ENCODE measurements at regions not wholly inside any gene's neighbourhood (a gene's known extent, or its start where the extent isn't known, plus 50 kb on each side); places are given as distances from the start of the nearest gene placed in this dataset.

GRCh38 chr14:104385531-104386101 lies 193.9 kb upstream of the C14orf180 start:
- TF ChIP-seq ARNT (IDR thresholded peaks at IDR 0.05) (no peak), SP1 (IDR thresholded peaks at IDR 0.05) (no peak), FOXM1 (IDR thresholded peaks at IDR 0.05; ENCODE audit: borderline replicate concordance) (no peak), SUZ12 (IDR thresholded peaks at IDR 0.05) (no peak), HDGF (IDR thresholded peaks at IDR 0.05; ENCODE audit: borderline replicate concordance) (no peak), BHLHE40 (IDR thresholded peaks at IDR 0.05; ENCODE audit: borderline replicate concordance) (no peak), CTBP1 (IDR thresholded peaks at IDR 0.05; ENCODE audit: borderline replicate concordance) (no peak), L3MBTL2 (conservative IDR thresholded peaks at IDR 0.05) (no peak), NFRKB (IDR thresholded peaks at IDR 0.05) (no peak), FOXK2 (IDR thresholded peaks at IDR 0.05) (no peak), PKNOX1 (IDR thresholded peaks at IDR 0.05) (no peak)

Measured in HEK293T (cell line).